Sigmoid colon (tissue), 6 donors: ENCODE measurements at regions not wholly inside any gene's neighbourhood (a gene's known extent, or its start where the extent isn't known, plus 50 kb on each side); places are given as distances from the start of the nearest gene placed in this dataset.

Experiments used
- DNase-seq: peaks from one replicate; pipeline ENCODE4 v3.0.0-alpha.2; 2019
- H3K27ac ChIP-seq, 4 donors: fragments of 200-600 bp; sonication (generic); one replicate each; pipeline ENCODE4 v1.5.1; 2016 to 2019; ENCODE audit warnings: mild to moderate bottlenecking in 1 of 4
- H3K27me3 ChIP-seq, 3 donors: fragments of 200-600 bp; sonication (generic); one replicate each; pipeline ENCODE4 v1.5.1; 2019; ENCODE audit warnings: mild to moderate bottlenecking in 1 of 3
- H3K36me3 ChIP-seq, 4 donors: fragments of 200-600 bp; sonication (generic); one replicate each; pipeline ENCODE4 v1.5.1; 2016 to 2019
- H3K4me1 ChIP-seq, 4 donors: fragments of 200-600 bp; sonication (generic); one replicate each; pipeline ENCODE4 v1.5.1; 2017 to 2019
- H3K4me3 ChIP-seq, 4 donors: fragments of 200-600 bp; sonication (generic); one replicate each; pipeline ENCODE4 v1.5.1; 2017 to 2019; ENCODE audit warnings: mild to moderate bottlenecking in 2 of 4, moderate library complexity in 1 of 4
- H3K9me3 ChIP-seq, 4 donors: fragments of 200-600 bp in 3 of 4; sonication (generic) in 3 of 4; one replicate each; pipeline versions ENCODE4 v1.5.1 to v1.6.1; 2013 to 2019
- CTCF ChIP-seq, 4 experiments: fragments of 450-650 bp in 3 of 4; fragments of 200-600 bp in 1 of 4; IDR thresholded peaks; one replicate each; pipeline ENCODE4 v1.5.1; 2016 to 2019; ENCODE audit warnings: antibody characterized with exemption in 4 of 4, mild to moderate bottlenecking in 3 of 4, moderate library complexity in 2 of 4
- EP300 ChIP-seq, 4 donors: sonication (generic); formaldehyde crosslinking; IDR thresholded peaks; one replicate each; pipeline ENCODE4 v1.6.1; 2017; ENCODE audit warnings: antibody characterized with exemption in 4 of 4
- POLR2A ChIP-seq, 2 donors: fragments of 450-650 bp; IDR thresholded peaks; one replicate each; pipeline ENCODE4 v1.6.1; 2016; ENCODE audit warnings: antibody characterized with exemption in 2 of 2, mild to moderate bottlenecking in 2 of 2, moderate library complexity in 2 of 2
- POLR2AphosphoS5 ChIP-seq, 4 donors: sonication (generic); formaldehyde crosslinking; IDR thresholded peaks; one replicate each; pipeline ENCODE4 v1.6.1; 2017; ENCODE audit warnings: antibody characterized with exemption in 4 of 4
- WGBS, 2 donors: extraction: QIAGEN DNeasy Blood & Tissue Kit; methylation state at CpG; one replicate each; pipeline ENCODE4 v1.1.7; 2013; 5-methylcytosine and 5-hydroxymethylcytosine counted together
- intact Hi-C: fragments of 100-400 bp; cut with DNase I; formaldehyde crosslinking; loops from one replicate; pipeline ENCODE4 v1.15.1; 2023
- donor health status: healthy with polysubstance abuse.
- donor health status: healthy.

GRCh38 chr18:25435149-25435782, 83.3 kb upstream of the ZNF521 start:
- WGBS, 2 donors = 73 to 93% methylated on average over 3 of the region's 3 CpGs
- no peak for DNase-seq

GRCh38 chr18:25434745-25435144, 82.8 kb upstream of the ZNF521 start:
- intact Hi-C loops = no loop called here
- Histone ChIP-seq H3K4me1 (no peaks in the 10 kb centered on the region), H3K9me3 (no peaks in the 10 kb centered on the region), H3K4me3 (no peak overlapping the region), H3K27ac (no peak overlapping the region), H3K36me3 (no peaks in the 10 kb centered on the region), H3K27me3 (no peaks in the 10 kb centered on the region)
- TF ChIP-seq EP300 (IDR thresholded peaks at IDR 0.05) (no peak), POLR2AphosphoS5 (IDR thresholded peaks at IDR 0.05) (no peak), POLR2A (IDR thresholded peaks at IDR 0.05) (no peak), CTCF (IDR thresholded peaks at IDR 0.05) (no peak)
- WGBS, 2 donors = 67 to 79% methylated on average over 2 of the region's 2 CpGs
- DNase-seq = no peak

More at GRCh38 chr18:25435149-25435782, 83.3 kb upstream of the ZNF521 start:
- Histone ChIP-seq H3K36me3 (no peaks in the 10 kb centered on the region), H3K27me3 (no peaks in the 10 kb centered on the region), H3K27ac (no peak overlapping the region), H3K4me3 (no peak overlapping the region), H3K9me3 (no peaks in the 10 kb centered on the region), H3K4me1 (no peaks in the 10 kb centered on the region)
- TF ChIP-seq POLR2A (IDR thresholded peaks at IDR 0.05) (no peak), POLR2AphosphoS5 (IDR thresholded peaks at IDR 0.05) (no peak), EP300 (IDR thresholded peaks at IDR 0.05) (no peak), CTCF (IDR thresholded peaks at IDR 0.05) (no peak)
- intact Hi-C loops = no loop called here

- 60 to 62% methylated on average over 3 of the region's 3 CpGs for WGBS, 2 donors
- Histone ChIP-seq H3K4me3 (no peak overlapping the region), H3K36me3 (no peaks in the 10 kb centered on the region), H3K27ac (no peak overlapping the region), H3K27me3 (no peaks in the 10 kb centered on the region), H3K4me1 (no peaks in the 10 kb centered on the region), H3K9me3 (no peaks in the 10 kb centered on the region)
- intact Hi-C loops = no loop called here
- TF ChIP-seq POLR2AphosphoS5 (IDR thresholded peaks at IDR 0.05) (no peak), POLR2A (IDR thresholded peaks at IDR 0.05) (no peak), EP300 (IDR thresholded peaks at IDR 0.05) (no peak), CTCF (IDR thresholded peaks at IDR 0.05) (no peak)
- no peak for DNase-seq
Observed at GRCh38 chr18:25433590-25433989, 81.6 kb upstream of the ZNF521 start.

- TF ChIP-seq CTCF (IDR thresholded peaks at IDR 0.05) = no peak
- no peak for TF ChIP-seq POLR2A (IDR thresholded peaks at IDR 0.05)
- no peak for DNase-seq
- H3K27ac ChIP-seq = no peak overlapping the region
- no peaks in the 10 kb centered on the region for H3K36me3 ChIP-seq
- intact Hi-C loops = no loop called here
- H3K27me3 ChIP-seq = no peaks in the 10 kb centered on the region
- WGBS, 2 donors = 29 to 37% methylated on average over 5 of the region's 5 CpGs
- H3K4me1 ChIP-seq = no peaks in the 10 kb centered on the region
- no peaks in the 10 kb centered on the region for H3K9me3 ChIP-seq
- no peak overlapping the region for H3K4me3 ChIP-seq
Observed at GRCh38 chr18:25425024-25425423, 73.1 kb upstream of the ZNF521 start.

GRCh38 chr18:25423760-25424159, 71.8 kb upstream of the ZNF521 start:
- intact Hi-C loops = no loop called here
- DNase-seq = no peak
- Histone ChIP-seq H3K9me3 (no peaks in the 10 kb centered on the region), H3K4me3 (no peak overlapping the region), H3K4me1 (no peaks in the 10 kb centered on the region), H3K27me3 (no peaks in the 10 kb centered on the region), H3K27ac (no peak overlapping the region), H3K36me3 (no peaks in the 10 kb centered on the region)
- 40 to 57% methylated on average over 2 of the region's 2 CpGs for WGBS, 2 donors
- TF ChIP-seq EP300 (IDR thresholded peaks at IDR 0.05) = no peak
- TF ChIP-seq POLR2AphosphoS5 (IDR thresholded peaks at IDR 0.05) = no peak
- TF ChIP-seq CTCF (IDR thresholded peaks at IDR 0.05) = no peak
- no peak for TF ChIP-seq POLR2A (IDR thresholded peaks at IDR 0.05)
